Coronary artery (tissue), 2 donors: ENCODE measurements at regions not wholly inside any gene's neighbourhood (a gene's known extent, or its start where the extent isn't known, plus 50 kb on each side); places are given as distances from the start of the nearest gene placed in this dataset.

ENCODE experiments used
- DNase-seq: peaks from one replicate; pipeline ENCODE4 v3.0.0-alpha.2; 2017; ENCODE audit warnings: low spot score
- H3K27ac ChIP-seq, 2 donors: fragments of 200-600 bp; sonication (generic); one replicate each; pipeline ENCODE4 v1.5.1; 2016 to 2019
- H3K4me3 ChIP-seq: fragments of 200-600 bp; sonication (generic); 2 replicates; pipeline ENCODE4 v1.5.1; 2016; ENCODE audit warnings: mild to moderate bottlenecking, moderate library complexity
- TF ChIP-seq, protein P1 (sequence below): fragments of 200-600 bp; sonication (generic); IDR thresholded peaks from one replicate; pipeline ENCODE4 v1.5.1; 2019; ENCODE audit warnings: antibody characterized with exemption

DNA sequence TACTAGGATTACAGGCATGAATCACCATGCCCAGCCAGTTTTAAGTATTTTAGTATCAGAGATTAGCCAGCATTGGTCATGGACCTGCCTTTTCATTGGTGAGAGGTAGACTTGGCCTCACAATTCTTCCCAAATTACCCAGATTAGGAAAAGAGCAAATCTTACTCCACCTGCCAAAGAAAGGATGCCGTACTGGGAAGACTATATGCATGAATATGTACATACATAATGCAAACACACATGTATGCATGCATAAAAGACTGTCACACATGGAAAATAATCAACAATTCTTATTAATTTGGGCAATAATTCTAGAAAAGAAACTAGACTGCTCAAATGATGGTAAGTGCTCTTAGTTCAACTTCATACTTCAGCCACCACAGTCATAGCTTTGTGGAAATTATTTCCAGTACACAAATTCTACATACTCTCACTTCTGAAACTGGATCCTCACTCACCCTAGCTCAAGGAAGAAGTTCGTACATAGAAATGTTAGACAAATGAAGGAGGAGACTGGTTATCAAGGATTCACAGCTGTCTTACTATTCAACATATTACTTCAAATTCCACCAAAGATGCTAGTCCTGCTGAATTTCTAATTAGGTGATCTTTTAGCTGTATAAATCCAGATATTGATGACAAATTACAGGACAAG, 73.7 kb downstream of the MINAR2 start:
- H3K27ac ChIP-seq, result no peak overlapping the region
- TF ChIP-seq, protein P1, sequence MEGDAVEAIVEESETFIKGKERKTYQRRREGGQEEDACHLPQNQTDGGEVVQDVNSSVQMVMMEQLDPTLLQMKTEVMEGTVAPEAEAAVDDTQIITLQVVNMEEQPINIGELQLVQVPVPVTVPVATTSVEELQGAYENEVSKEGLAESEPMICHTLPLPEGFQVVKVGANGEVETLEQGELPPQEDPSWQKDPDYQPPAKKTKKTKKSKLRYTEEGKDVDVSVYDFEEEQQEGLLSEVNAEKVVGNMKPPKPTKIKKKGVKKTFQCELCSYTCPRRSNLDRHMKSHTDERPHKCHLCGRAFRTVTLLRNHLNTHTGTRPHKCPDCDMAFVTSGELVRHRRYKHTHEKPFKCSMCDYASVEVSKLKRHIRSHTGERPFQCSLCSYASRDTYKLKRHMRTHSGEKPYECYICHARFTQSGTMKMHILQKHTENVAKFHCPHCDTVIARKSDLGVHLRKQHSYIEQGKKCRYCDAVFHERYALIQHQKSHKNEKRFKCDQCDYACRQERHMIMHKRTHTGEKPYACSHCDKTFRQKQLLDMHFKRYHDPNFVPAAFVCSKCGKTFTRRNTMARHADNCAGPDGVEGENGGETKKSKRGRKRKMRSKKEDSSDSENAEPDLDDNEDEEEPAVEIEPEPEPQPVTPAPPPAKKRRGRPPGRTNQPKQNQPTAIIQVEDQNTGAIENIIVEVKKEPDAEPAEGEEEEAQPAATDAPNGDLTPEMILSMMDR, result no peak
- no peak for DNase-seq

DNA sequence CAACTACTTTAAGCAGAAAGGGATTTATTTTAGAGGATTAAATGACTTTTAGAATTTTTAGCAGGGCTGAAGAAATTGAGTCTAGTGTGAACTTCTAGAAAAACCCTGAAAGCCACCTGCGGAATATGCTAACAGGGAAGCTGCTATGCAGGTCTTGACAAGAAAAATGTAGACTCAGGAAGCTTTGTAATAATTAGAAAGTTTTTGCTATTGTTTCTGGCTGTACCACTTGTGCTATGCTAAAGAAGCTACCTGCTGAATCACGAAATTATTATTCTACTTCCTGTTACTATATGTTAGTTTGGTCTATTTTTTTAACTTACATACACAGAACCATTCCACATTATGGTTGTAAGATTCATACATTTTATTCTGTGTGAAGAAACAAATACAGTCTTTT, 74.0 kb upstream of the CHSY3 start:
- Histone ChIP-seq H3K27ac (no peak overlapping the region), H3K4me3 (no peak overlapping the region)
- TF ChIP-seq, protein P1, result no peak
- no peak for DNase-seq

More for the DNA sequence above, 73.7 kb downstream of the MINAR2 start:
- H3K4me3 ChIP-seq, result no peak overlapping the region

DNA sequence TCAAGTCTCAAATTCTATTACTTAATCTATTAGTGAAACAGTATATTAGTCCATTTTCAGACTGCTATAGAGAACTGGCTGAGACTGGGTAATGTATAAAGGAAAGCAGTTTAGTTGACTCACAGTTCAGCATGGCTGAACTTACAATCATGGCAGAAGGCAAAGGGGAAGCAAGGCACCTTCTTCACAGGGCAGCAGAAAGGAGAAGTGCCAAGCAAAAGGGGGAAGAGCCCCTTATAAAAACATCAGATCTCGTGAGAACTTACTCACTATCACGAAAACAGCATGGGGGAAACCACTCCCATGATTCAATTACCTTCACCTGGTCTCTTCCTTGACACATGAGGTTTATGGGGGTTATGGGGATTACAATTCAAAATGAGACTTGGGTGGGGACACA, 67.9 kb upstream of the CHSY3 start:
- Histone ChIP-seq H3K27ac (no peak overlapping the region), H3K4me3 (no peak overlapping the region)
- TF ChIP-seq, protein P1, result no peak
- DNase-seq, result no peak

DNA sequence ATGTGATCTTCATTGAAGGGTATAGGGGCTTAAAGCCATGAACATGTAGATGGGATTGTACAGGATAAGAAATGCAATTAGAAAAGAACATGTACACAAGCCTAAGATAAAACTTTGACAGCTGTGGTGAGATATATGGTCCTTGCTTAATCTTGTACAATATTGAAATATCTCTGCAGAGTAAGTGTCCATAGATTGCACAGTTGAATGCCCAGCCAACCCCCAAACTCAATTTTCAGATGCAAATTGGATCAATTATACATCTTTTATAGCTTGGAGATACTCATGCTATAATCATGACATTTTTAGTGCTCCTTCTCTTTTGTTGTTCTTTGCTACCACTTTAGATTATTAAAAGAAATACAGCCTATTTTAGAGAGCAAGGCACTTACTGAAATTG, 59.5 kb upstream of the CHSY3 start:
- DNase-seq, result no peak
- TF ChIP-seq, protein P1, result no peak
- no peak overlapping the region for H3K4me3 ChIP-seq
- no peak overlapping the region for H3K27ac ChIP-seq

DNA sequence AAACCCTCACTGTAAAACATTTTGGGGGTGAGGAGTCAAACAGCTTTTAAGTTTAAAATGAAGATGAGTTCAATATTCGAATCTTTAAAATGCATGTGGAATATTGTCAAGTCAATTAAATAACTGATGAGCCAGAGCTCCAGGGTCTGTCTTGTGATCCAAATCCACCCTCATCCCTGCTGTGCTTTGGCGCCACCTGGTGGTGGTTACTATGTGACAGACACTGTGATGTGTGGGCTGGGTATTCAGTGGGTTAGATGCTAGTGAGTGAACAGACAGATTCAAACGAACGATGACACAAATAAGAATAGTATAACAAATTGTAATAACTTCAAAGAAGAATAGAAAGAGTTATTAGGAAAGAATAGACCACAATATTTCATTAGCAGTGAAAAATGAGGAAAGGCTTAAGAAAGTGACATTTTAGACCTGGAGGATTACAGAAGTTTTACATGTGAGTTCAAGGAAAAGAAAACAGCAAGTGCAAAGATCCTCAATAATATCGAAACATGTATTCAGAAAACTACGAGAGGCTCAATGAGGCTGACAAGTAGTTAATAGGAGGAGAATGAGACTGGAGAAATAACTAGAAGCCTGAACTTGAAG, 51.4 kb upstream of the CHSY3 start:
- H3K27ac ChIP-seq, result no peak overlapping the region

DNA sequence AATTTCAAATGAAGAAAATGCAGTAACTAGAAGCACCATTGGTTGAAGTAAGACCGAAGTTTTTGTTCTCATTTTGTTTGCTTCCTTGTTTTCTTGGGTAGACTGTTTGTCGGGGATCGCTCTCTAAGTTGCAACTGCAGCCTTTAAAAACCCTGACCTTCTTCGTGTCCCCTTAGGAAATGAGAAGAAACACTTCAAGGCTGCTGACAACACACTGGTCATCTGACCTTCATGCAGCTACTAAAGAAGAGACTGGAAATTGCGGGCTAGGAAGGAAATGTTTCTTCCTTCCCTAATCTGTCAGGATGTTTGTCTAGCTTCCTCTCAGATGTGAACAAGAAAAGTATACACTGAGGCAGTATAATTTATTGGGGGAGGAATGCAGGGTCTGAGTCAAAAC, 50.7 kb upstream of the CHSY3 start:
- Histone ChIP-seq H3K4me3 (no peak overlapping the region), H3K27ac (no peak overlapping the region)
- TF ChIP-seq, protein P1, result no peak
- no peak for DNase-seq

More for the DNA sequence above, 51.4 kb upstream of the CHSY3 start:
- H3K4me3 ChIP-seq, result no peak overlapping the region
- peak; percentile 74 for DNase-seq
- TF ChIP-seq, protein P1, result peak; percentile 83
